GM12865 (cell line): ENCODE measurements at regions not wholly inside any gene's neighbourhood (a gene's known extent, or its start where the extent isn't known, plus 50 kb on each side); places are given as distances from the start of the nearest gene placed in this dataset.

Experiments
- DNase-seq: peaks from one replicate; pipeline ENCODE4 v3.0.0; 2010; ENCODE audit warnings: low read depth
- H3K4me3 ChIP-seq: 2 replicates; pipeline ENCODE4 v1.5.1; 2011; ENCODE audit warnings: mild to moderate bottlenecking, low read depth, low read length, control low read depth
- TF ChIP-seq, protein P1 (sequence below): IDR thresholded peaks from 2 replicates; pipeline ENCODE4 v1.5.1; 2011; ENCODE audit warnings: low read length, control low read depth, low read depth, inconsistent platforms; ENCODE audit not compliant: insufficient read depth; ENCODE audit errors: missing control alignments

DNA sequence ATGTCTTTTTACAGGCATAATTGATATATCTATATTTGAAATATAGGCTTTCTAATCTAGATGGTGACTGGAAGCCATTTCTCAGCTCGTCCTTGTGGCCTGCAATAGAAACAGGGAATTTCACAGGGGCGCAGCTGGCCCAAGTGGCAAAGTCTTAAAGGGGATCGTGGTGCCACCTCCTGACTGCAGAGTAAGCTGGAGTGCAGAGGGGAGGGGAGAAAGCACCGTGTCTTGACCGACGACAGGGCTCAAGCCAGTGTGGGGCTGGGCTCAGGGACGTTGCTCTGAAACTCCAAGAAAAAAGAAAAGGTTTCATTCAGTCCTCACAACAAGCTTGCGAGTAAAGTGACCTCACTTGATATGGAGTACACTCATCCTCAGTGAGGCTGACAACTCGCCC lies 255.1 kb downstream of the DCDC2C start:
- H3K4me3 ChIP-seq = no peak overlapping the region
- TF ChIP-seq, protein P1, sequence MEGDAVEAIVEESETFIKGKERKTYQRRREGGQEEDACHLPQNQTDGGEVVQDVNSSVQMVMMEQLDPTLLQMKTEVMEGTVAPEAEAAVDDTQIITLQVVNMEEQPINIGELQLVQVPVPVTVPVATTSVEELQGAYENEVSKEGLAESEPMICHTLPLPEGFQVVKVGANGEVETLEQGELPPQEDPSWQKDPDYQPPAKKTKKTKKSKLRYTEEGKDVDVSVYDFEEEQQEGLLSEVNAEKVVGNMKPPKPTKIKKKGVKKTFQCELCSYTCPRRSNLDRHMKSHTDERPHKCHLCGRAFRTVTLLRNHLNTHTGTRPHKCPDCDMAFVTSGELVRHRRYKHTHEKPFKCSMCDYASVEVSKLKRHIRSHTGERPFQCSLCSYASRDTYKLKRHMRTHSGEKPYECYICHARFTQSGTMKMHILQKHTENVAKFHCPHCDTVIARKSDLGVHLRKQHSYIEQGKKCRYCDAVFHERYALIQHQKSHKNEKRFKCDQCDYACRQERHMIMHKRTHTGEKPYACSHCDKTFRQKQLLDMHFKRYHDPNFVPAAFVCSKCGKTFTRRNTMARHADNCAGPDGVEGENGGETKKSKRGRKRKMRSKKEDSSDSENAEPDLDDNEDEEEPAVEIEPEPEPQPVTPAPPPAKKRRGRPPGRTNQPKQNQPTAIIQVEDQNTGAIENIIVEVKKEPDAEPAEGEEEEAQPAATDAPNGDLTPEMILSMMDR = no peak
- DNase-seq = no peak

DNA sequence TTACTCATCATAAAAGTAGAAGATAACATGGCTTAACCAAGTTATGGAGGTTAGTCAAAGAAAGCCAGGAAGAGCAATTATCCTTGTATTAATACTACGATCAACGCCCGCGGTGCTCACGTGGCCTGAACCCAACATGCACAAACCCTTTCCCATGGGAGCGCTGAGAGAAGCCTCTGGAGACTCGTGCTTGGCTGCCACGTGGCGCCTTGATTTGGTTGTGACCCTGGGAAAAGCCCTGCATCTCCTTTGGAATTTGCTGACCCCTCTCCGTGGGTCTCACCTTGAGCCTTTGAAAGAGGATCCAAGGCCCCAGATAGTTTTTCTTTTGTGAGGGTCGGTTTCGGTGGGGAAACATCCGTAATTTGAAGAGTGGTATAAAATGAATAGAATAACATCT lies 255.6 kb downstream of the DCDC2C start:
- TF ChIP-seq, protein P1 = no peak
- no peak for DNase-seq
- H3K4me3 ChIP-seq = no peak overlapping the region

DNA sequence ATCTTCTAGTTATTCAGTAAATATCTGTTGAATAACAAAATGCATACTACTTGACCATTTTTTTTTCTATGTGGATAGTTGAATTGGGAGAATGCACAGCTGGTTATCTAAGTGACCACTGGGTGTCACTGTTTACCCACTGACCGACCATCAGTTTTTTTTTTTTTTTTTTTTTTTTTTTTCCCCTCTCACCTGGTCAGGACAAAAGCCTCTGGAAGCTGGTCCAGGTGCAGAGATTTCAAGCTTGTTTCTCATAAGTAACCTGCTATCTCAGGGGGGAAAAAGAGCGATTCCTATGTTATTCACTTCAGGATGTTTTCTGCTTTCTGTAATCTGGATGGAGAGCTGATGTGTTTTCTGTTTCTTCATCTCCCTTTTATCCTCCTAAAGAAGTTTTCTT lies 256.0 kb downstream of the DCDC2C start:
- peak; percentile 34 for DNase-seq
- TF ChIP-seq, protein P1 = peak; percentile 64
- no peak overlapping the region for H3K4me3 ChIP-seq

DNA sequence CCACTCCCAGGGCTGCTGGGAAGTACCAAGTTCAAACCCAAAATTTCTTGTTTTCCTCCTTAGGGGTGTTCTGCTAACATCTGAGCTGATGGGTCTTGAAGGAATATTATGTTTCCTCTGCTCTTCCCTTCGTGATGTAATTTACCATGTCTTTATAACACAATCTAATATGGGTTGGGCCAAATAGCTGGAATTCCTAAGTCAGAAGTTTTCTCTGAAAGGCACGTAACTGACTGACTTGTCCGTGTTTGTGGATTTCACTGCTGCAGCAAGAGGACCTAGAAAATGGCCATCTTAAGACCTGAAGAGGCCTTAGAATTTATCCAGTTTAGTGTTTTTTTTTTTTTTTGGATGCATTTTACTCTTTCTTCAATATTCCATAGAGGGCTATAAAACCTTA lies 256.7 kb downstream of the DCDC2C start:
- no peak for DNase-seq
- TF ChIP-seq, protein P1 = no peak
- H3K4me3 ChIP-seq = no peak overlapping the region

DNA sequence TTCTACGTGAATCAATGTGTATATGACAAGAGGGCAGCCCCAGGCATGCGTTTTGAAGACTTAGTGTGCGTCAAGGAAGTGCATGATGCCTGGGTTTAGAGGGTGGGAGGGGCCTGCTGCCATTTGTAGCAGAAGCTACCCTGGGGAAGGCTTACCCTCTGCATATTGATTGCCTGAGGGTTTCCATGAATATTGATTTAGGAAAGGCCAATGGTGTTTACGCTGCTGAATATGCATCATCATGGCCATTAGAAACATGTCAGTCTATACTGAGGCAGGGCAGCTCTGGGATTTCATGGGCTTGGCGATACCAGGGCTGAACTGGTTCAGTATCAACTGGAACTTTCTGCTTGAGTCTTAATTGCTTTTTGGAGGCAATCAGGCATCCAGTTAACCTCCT lies 259.3 kb downstream of the DCDC2C start:
- DNase-seq = no peak

DNA sequence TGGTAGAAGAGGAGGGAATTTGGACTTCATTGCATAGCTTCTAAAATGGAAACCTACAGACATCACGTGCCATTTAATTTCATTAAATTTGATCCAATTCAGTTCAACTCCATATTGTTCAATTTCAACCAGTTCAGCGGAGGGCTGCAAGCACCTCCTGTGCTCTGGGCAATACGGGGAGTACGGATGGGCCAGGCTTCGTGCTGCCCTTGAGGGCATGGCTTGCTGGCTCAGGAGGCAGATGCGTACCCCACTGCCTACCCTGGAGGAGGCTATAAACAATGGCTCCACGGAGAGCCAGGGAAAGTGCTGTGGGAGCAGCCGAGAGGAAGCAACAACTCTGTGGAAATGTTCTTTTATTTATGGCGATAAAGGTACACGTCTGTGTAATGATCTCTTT lies 261.8 kb downstream of the DCDC2C start:
- no peak overlapping the region for H3K4me3 ChIP-seq
- no peak for DNase-seq
- TF ChIP-seq, protein P1 = no peak

More for the DNA sequence above, 259.3 kb downstream of the DCDC2C start:
- no peak overlapping the region for H3K4me3 ChIP-seq
- TF ChIP-seq, protein P1 = no peak

DNA sequence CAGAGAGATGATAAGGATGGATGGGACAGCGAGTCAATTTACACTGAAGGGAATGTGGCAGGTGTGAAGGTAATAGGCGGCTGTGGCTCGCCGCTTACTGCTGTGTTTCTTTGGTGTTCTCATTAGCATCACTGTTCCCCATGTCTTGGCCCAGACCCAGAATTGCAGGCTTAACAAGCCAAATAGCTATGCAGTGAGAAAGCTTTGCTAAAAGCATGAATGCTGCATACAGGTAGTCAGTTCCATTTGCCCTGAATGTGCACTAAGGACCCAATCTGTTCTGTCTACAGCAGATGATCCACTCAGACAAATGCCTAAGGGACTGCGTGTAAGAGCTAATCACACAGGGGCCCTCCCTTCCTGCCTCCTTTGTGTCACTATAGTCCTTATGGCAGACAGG lies 262.6 kb downstream of the DCDC2C start:
- TF ChIP-seq, protein P1 = no peak
- DNase-seq = no peak
- no peak overlapping the region for H3K4me3 ChIP-seq
